MG63 (cell line): ENCODE measurements at regions not wholly inside any gene's neighbourhood (a gene's known extent, or its start where the extent isn't known, plus 50 kb on each side); places are given as distances from the start of the nearest gene placed in this dataset.

Experiments
- DNase-seq: peaks from one replicate; pipeline ENCODE4 v3.0.0-alpha.2; 2020
- H3K27me3 ChIP-seq: fragments of 250-450 bp; sonication (Bioruptor Pico); 2 replicates; pipeline ENCODE4 v1.5.1; 2020; ENCODE audit warnings: mild to moderate bottlenecking, moderate library complexity
- H3K36me3 ChIP-seq: fragments of 250-450 bp; sonication (Bioruptor Pico); 2 replicates; pipeline ENCODE4 v1.5.1; 2020; ENCODE audit warnings: mild to moderate bottlenecking, moderate library complexity
- H3K4me3 ChIP-seq: fragments of 250-450 bp; sonication (Bioruptor Pico); 2 replicates; pipeline ENCODE4 v1.5.1; 2020; ENCODE audit warnings: mild to moderate bottlenecking, moderate library complexity
- H3K9me3 ChIP-seq: fragments of 250-450 bp; sonication (Bioruptor Pico); 2 replicates; pipeline ENCODE4 v1.5.1; 2020; ENCODE audit warnings: mild to moderate bottlenecking, moderate library complexity

DNA sequence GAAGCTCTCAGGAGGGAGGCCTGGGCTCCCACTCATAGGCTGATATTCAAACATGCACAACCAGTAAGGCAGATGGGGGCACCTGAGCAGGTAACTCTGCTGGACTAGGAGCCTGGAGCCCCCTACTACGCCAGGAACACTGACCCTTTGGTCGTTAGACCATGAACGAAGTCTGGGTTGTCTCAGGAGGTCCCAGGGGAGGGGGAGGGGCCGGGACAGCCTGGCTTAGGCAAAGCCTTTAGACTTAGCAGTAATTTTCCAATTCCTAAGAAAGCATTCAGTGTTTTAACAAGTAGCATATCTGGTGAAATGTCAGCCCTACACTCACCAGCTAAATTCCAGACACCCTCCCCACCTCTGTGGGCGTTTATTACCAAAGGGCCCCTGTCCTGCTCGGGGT, 67.4 kb upstream of the ST8SIA2 start:
- H3K4me3 ChIP-seq, result no peak overlapping the region
- peaks cover 6% of the 10 kb centered on the region; the same call in 1 of the 2 replicates for H3K27me3 ChIP-seq
- no peak for DNase-seq
- no peaks in the 10 kb centered on the region for H3K9me3 ChIP-seq
- H3K36me3 ChIP-seq, result no peaks in the 10 kb centered on the region

DNA sequence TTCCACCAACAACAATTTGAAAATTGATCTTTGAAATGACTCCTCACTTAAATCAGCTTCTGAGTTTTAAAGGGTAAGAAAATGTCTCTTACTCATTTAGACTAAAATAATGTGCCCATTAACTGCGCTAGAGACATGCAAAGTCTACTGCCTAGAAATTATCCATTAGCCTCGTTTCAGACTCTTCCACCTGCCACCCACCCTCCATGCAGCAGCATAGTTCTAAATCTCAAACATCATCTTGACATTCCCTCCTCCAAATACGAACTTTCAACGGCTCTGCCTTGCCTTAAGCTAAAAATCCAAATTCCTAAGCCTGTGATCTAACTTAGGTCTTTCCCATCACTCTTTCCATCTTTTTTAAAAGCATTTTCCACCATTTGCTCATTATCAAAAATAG, 66.6 kb upstream of the ST8SIA2 start:
- H3K9me3 ChIP-seq, result no peaks in the 10 kb centered on the region
- no peaks in the 10 kb centered on the region for H3K36me3 ChIP-seq
- H3K27me3 ChIP-seq, result peaks cover 2% of the 10 kb centered on the region; the same call in 1 of the 2 replicates
- no peak for DNase-seq
- no peak overlapping the region for H3K4me3 ChIP-seq

DNA sequence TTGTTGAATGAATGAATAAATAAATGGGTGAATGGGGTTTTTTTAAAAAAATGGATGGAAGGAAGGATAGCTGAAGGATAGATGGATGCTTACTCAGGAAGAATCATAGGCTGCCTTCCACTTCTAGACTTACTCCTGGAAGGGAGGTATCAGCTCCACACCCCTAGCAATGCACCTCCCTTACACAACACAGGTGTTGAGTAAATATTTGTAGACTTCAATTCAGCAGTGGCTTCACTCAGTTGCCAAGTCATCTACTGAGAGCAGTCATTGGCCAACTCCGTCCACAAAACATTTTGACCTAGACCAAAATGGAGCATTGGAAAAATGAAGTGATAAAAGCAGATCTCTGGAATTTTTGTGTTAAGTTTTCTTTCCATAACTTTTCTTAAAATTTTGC, 65.5 kb upstream of the ST8SIA2 start:
- H3K4me3 ChIP-seq, result no peak overlapping the region
- DNase-seq, result no peak
- no peaks in the 10 kb centered on the region for H3K36me3 ChIP-seq
- H3K9me3 ChIP-seq, result no peaks in the 10 kb centered on the region
- H3K27me3 ChIP-seq, result no peaks in the 10 kb centered on the region

DNA sequence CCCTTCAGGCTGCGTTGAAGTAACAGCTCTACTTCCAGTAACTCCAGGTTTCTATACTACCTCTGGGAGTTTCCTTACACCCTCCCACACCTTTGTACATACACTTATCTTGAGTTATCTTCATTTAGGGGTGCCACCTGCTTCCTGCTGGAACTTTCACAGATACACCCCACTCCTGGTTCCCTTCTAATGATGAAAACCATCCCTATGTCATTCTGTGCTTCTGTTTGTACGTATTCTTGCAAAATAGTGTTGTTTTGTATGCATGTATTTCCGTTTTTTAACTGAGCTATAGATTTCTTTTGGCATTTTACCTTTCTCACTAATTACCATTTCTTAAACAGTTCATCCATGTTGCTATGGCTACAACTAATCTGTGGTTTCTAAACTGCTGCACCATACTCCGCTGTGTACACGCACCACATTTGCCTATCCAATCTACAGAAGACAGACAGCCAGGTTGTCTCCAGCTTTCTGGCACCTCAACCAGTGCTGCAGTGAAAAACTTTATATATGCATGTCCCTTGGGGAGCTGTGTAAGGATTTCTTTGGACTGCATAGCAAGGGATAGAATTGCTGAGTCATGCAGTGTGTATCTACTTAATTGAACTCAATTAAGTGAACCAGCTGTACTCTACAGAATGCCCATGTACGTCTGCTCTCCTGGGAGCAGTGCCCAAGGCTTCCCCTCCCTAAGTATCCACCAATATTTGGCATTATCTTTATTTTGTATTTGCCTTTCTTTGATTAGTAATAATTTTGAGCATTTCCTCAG, 61.4 kb upstream of the ST8SIA2 start:
- H3K4me3 ChIP-seq, result no peak overlapping the region
- H3K36me3 ChIP-seq, result no peaks in the 10 kb centered on the region
- H3K27me3 ChIP-seq, result no peaks in the 10 kb centered on the region
- no peak for DNase-seq
- H3K9me3 ChIP-seq, result no peaks in the 10 kb centered on the region

DNA sequence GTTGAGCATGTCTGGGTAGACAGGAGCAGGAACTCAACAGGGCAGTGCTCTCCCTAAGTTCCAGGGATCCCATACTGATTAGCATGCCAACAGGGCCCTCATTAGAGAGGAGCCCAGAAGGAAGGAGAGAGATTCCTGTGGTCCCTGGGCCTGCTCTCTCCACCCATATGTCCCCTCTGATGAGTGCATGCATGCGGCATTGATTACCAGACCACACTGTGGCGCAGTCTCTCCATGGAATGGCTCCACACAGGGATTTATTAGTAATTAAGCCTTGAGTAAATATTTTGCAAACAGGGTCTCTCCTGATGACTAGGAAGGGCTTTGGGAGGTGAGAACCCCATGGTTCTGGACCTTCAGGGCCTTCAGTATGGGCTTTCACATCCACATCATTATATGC, 60.0 kb upstream of the ST8SIA2 start:
- no peaks in the 10 kb centered on the region for H3K27me3 ChIP-seq
- no peak for DNase-seq
- H3K4me3 ChIP-seq, result no peak overlapping the region

DNA sequence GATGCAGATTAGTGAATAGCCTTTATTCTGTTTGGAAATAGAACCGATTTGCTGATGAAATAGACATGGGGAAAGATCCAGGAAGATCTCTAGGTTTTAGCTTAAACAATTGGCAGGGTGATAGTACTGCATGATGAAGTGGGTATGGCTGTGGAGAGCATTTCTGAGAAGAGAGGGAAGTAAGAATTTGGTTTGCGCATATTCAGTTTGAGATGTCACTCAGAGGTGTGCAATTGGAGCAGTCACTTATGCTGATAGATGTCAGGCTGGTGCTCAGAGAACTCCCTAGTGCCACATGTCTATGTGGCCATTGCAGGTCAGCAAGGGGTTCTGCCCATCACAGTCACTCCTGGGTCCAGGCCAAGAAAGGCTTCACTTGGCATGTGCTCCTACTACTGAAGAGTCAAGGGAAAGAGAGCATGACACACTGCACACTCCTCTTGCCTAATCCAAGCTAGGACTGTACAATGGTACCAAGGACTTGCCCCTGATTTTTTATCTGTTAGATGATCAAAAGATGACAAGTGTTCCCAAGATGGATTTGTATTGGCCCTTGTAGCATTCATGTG, 57.2 kb upstream of the ST8SIA2 start:
- DNase-seq, result no peak
- Histone ChIP-seq H3K9me3 (no peaks in the 10 kb centered on the region), H3K36me3 (no peaks in the 10 kb centered on the region), H3K27me3 (no peaks in the 10 kb centered on the region), H3K4me3 (no peak overlapping the region)

More for the DNA sequence above, 60.0 kb upstream of the ST8SIA2 start:
- Histone ChIP-seq H3K9me3 (no peaks in the 10 kb centered on the region), H3K36me3 (no peaks in the 10 kb centered on the region)

DNA sequence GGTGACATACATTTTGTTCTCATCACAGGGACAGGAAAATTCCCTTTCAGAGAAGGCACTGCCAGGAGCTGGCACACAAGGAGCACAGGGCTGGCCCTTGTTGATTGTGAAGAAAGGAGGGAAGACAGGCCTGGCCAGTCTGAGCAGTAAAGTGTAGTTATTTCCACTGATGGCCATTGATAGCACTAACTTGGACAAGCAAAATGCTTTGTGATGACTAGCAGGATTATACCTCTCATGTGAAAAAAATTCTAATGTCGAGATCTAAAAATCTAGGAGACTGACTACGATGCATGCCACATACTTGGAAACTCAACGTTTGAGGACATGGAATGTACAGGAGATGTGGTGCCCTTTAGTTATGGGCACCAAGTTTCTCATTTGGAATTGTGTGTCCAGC, 54.3 kb upstream of the ST8SIA2 start:
- no peaks in the 10 kb centered on the region for H3K9me3 ChIP-seq
- 0 out of 2 replicates have a peak, but pooled peaks cover 2% of the 10 kb centered on the region for H3K27me3 ChIP-seq
- no peak for DNase-seq
- no peaks in the 10 kb centered on the region for H3K36me3 ChIP-seq
- H3K4me3 ChIP-seq, result no peak overlapping the region
